Spleen (tissue), 7 donors: ENCODE measurements at regions not wholly inside any gene's neighbourhood (a gene's known extent, or its start where the extent isn't known, plus 50 kb on each side); places are given as distances from the start of the nearest gene placed in this dataset.

Source experiments
- POLR2A ChIP-seq, 3 donors: fragments of 450-650 bp; IDR thresholded peaks; one replicate each; pipeline ENCODE4 v1.5.1; 2017; ENCODE audit warnings: antibody characterized with exemption in 3 of 3, mild to moderate bottlenecking in 1 of 3
- POLR2AphosphoS5 ChIP-seq, 3 donors: sonication (generic); formaldehyde crosslinking; IDR thresholded peaks; one replicate each; pipeline ENCODE4 v1.5.1; 2017; ENCODE audit warnings: antibody characterized with exemption in 3 of 3
- TF ChIP-seq, protein P1 (sequence below), 11 experiments: fragments of 200-600 bp in 7 of 11; fragments of 450-650 bp in 4 of 11; sonication (generic) in 4 of 11; IDR thresholded peaks in 8 of 11; conservative IDR thresholded peaks in 3 of 11; 1 replicate in 7 of 11; 2 replicates in 4 of 11; pipeline versions ENCODE4 v1.4.0 to v1.8.0; 2016 to 2021; ENCODE audit warnings: antibody characterized with exemption in 11 of 11, inconsistent platforms in 4 of 11, mild to moderate bottlenecking in 1 of 11
- donor health status: DM: no; HTN: no; CAD: no; lungs with moderate emphysema.
- donor health status: DM: no; HTN: no; CAD: no.
- donor health status: DM: no; HTN: no; CAD: no.

DNA sequence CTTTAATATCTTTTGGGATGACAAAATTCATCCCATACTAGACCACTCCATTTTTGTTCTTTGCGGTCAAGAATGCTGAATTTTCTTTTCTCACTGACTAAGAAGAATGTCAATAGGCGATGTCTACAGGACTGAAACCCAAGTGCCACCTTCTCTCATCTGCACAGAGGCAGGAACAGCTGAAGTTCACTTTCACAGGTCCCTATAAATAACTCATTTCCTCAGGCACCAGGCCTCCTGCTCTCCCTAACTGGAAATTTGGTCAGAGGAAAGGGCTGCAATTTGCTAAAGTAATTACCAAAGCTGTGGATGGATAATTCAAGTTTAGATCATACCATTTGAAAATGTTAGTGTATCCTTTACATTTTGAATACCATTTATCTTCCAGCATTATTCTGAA, 142.9 kb downstream of the DIRAS2 start:
- TF ChIP-seq POLR2A (IDR thresholded peaks at IDR 0.05) (no peak), POLR2AphosphoS5 (IDR thresholded peaks at IDR 0.05) (no peak)
- TF ChIP-seq, protein P1, sequence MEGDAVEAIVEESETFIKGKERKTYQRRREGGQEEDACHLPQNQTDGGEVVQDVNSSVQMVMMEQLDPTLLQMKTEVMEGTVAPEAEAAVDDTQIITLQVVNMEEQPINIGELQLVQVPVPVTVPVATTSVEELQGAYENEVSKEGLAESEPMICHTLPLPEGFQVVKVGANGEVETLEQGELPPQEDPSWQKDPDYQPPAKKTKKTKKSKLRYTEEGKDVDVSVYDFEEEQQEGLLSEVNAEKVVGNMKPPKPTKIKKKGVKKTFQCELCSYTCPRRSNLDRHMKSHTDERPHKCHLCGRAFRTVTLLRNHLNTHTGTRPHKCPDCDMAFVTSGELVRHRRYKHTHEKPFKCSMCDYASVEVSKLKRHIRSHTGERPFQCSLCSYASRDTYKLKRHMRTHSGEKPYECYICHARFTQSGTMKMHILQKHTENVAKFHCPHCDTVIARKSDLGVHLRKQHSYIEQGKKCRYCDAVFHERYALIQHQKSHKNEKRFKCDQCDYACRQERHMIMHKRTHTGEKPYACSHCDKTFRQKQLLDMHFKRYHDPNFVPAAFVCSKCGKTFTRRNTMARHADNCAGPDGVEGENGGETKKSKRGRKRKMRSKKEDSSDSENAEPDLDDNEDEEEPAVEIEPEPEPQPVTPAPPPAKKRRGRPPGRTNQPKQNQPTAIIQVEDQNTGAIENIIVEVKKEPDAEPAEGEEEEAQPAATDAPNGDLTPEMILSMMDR (IDR thresholded peaks at IDR 0.05 in 8 of 11, conservative IDR thresholded peaks at IDR 0.05 in 3 of 11), result no peak
